ENCODE measurements at regions not wholly inside any gene's neighbourhood (a gene's known extent, or its start where the extent isn't known, plus 50 kb on each side); places are given as distances from the start of the nearest gene placed in this dataset.

DNA sequence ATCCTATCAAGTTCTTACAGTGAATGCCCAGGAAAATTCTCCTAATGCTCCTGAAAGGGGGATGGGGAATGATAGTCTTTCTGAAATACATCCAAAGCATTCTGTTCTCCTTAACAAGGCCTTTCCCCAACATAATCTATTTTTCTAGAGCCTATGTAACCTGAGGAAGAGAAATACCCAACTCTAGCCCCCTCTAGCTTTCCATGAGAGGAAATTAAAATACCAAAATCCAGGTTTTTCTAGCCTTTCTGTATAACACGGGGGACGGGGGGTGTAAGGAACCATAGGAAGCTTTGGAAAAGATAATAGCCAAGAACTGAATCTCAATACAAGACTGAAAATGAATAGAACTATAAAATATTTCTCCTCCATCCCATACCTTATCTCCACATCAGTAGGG, 815.9 kb downstream of the SLITRK6 start:
- no peaks in the 10 kb centered on the region for H3K9me3 ChIP-seq
- 74 to 89% (median 81%) methylated on average over 2 of the region's 2 CpGs for WGBS, 3 donors
- H3K4me3 ChIP-seq = no peak overlapping the region
- intact Hi-C loops (cut with DNase I) = no loop called here
- no peaks in the 10 kb centered on the region for H3K4me1 ChIP-seq (ENCODE audit: insufficient read depth)
- H3K27ac ChIP-seq = no peak overlapping the region
- no peak for DNase-seq
- no peaks in the 10 kb centered on the region for H3K27me3 ChIP-seq
- no peaks in the 10 kb centered on the region for H3K36me3 ChIP-seq
- no peak for TF ChIP-seq EP300 (IDR thresholded peaks at IDR 0.05)

- H3K36me3 ChIP-seq = no peaks in the 10 kb centered on the region
- intact Hi-C loops (cut with DNase I) = no loop called here
These were observed 818.6 kb downstream of the SLITRK6 start for GRCh38 chr13:84980571-84980970.

DNA sequence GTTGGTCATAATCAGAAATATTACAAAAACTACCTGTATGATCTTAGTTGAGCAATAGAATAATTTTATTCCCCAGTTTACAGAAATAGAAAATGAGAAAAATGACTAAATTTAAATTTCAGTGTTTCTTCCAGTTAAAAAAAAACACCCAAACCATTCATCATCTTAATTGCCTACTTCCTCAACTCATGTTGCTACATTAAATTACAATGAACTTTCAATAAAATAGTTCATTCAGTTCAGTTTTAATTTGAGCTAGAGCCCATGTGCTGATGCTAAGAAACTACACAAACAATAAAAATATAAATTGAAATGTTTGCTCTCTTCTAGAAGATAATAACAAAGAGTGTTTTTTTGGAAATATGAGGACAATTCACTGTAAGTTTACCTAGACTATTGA, 820.4 kb downstream of the SLITRK6 start:
- TF ChIP-seq, protein P1, sequence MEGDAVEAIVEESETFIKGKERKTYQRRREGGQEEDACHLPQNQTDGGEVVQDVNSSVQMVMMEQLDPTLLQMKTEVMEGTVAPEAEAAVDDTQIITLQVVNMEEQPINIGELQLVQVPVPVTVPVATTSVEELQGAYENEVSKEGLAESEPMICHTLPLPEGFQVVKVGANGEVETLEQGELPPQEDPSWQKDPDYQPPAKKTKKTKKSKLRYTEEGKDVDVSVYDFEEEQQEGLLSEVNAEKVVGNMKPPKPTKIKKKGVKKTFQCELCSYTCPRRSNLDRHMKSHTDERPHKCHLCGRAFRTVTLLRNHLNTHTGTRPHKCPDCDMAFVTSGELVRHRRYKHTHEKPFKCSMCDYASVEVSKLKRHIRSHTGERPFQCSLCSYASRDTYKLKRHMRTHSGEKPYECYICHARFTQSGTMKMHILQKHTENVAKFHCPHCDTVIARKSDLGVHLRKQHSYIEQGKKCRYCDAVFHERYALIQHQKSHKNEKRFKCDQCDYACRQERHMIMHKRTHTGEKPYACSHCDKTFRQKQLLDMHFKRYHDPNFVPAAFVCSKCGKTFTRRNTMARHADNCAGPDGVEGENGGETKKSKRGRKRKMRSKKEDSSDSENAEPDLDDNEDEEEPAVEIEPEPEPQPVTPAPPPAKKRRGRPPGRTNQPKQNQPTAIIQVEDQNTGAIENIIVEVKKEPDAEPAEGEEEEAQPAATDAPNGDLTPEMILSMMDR (IDR thresholded peaks at IDR 0.05) = no peak
- TF ChIP-seq EP300 (IDR thresholded peaks at IDR 0.05) (no peak), POLR2A (IDR thresholded peaks at IDR 0.05) (no peak)
- Histone ChIP-seq H3K4me3 (no peak overlapping the region), H3K9me3 (no peaks in the 10 kb centered on the region), H3K4me1 (ENCODE audit: insufficient read depth) (no peaks in the 10 kb centered on the region), H3K27me3 (no peaks in the 10 kb centered on the region), H3K36me3 (no peaks in the 10 kb centered on the region), H3K27ac (no peak overlapping the region)
- intact Hi-C loops (cut with DNase I) = no loop called here
- no peak for DNase-seq

More at GRCh38 chr13:84980571-84980970, 818.6 kb downstream of the SLITRK6 start:
- no peak overlapping the region for H3K27ac ChIP-seq
- DNase-seq = no peak
- no peaks in the 10 kb centered on the region for H3K4me1 ChIP-seq (ENCODE audit: insufficient read depth)
- 42 to 72% (median 44%) methylated on average over 2 of the region's 2 CpGs for WGBS, 3 donors
- no peak for TF ChIP-seq EP300 (IDR thresholded peaks at IDR 0.05)
- no peak for TF ChIP-seq POLR2A (IDR thresholded peaks at IDR 0.05)
- TF ChIP-seq, protein P1 (IDR thresholded peaks at IDR 0.05) = no peak
- H3K9me3 ChIP-seq = no peaks in the 10 kb centered on the region
- H3K27me3 ChIP-seq = no peaks in the 10 kb centered on the region
- H3K4me3 ChIP-seq = no peak overlapping the region

DNA sequence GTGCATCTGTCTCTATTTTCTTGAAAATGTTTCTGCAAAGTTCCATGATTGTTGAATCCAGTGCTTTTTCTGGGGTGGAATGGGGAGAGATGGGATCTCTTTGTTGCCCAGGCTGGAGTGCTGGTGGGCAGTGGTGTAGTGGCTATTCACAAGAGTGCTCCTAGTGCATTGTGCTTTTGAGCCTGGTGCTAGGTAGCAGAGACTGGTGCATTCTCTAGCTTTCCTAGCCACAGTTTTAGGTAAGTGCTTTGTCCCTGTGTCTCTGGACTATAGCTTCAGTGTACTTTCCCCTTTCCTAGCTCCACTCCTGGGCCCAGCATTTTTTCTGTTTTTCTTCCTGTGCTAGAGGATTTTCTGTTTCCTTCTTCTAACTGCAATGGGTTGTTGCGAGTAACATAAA, 825.6 kb downstream of the SLITRK6 start:
- H3K9me3 ChIP-seq = no peaks in the 10 kb centered on the region
- no peaks in the 10 kb centered on the region for H3K27me3 ChIP-seq
- DNase-seq = no peak
- WGBS, 3 donors = 63 to 84% (median 70%) methylated on average over 1 of the region's 1 CpG
- intact Hi-C loops (cut with DNase I) = no loop called here
- H3K36me3 ChIP-seq = no peaks in the 10 kb centered on the region
- H3K4me3 ChIP-seq = no peak overlapping the region
- no peak overlapping the region for H3K27ac ChIP-seq
- TF ChIP-seq EP300 (IDR thresholded peaks at IDR 0.05) = no peak
- TF ChIP-seq POLR2A (IDR thresholded peaks at IDR 0.05) = no peak
- TF ChIP-seq, protein P1 (IDR thresholded peaks at IDR 0.05) = no peak
- no peaks in the 10 kb centered on the region for H3K4me1 ChIP-seq (ENCODE audit: insufficient read depth)

GRCh38 chr13:84972907-84973306, 826.3 kb downstream of the SLITRK6 start:
- Histone ChIP-seq H3K36me3 (no peaks in the 10 kb centered on the region), H3K9me3 (no peaks in the 10 kb centered on the region), H3K4me3 (no peak overlapping the region), H3K27ac (no peak overlapping the region), H3K4me1 (ENCODE audit: insufficient read depth) (no peaks in the 10 kb centered on the region), H3K27me3 (no peaks in the 10 kb centered on the region)
- no peak for DNase-seq
- TF ChIP-seq, protein P1 (IDR thresholded peaks at IDR 0.05) = no peak
- no peak for TF ChIP-seq POLR2A (IDR thresholded peaks at IDR 0.05)
- no peak for TF ChIP-seq EP300 (IDR thresholded peaks at IDR 0.05)
- intact Hi-C loops (cut with DNase I) = no loop called here
- WGBS, 3 donors = 91 to 92% (median 91%) methylated on average over 4 of the region's 4 CpGs
